ENCODE measurements at regions not wholly inside any gene's neighbourhood (a gene's known extent, or its start where the extent isn't known, plus 50 kb on each side); places are given as distances from the start of the nearest gene placed in this dataset.

DNA sequence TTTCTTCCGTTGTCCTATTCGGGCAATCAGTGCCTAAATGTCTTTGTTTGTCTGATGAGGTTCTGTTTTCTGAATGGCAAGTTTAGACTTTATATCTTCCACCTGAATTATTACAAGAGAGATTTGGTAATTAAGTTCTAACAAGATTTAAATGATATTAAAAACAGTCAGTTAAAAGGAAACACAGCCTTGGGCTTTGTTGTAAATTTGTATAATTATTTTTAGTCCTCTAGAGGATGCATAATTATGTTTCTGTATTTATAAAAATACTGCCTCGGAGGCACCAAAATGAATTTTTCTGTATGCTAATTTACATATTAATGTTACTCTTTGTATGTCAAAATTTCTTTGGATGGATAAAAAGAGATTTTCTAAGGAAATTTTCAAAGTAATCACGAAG is 136.7 kb downstream of the CDCA7 start:
- WGBS, 2 donors (ENCODE audit: low coverage in 1 of 2), result 84 to 87% methylated on average over 4 of the region's 4 CpGs
- Histone ChIP-seq H3K27ac (no peak overlapping the region), H3K4me3 (no peak overlapping the region), H3K4me1 (no peaks in the 10 kb centered on the region), H3K36me3 (no peaks in the 10 kb centered on the region), H3K9me3 (no peaks in the 10 kb centered on the region), H3K27me3 (no peaks in the 10 kb centered on the region)
- intact Hi-C loops (cut with DNase I; ENCODE audit: low total_unique reads) (no loop called here), in situ Hi-C loops (cut with MboI; ENCODE audit: low pct_ligation_motif_present in 1 of 4, low pct_unique_long_range_greater_than_20kb in 1 of 4, low sequenced_read_pairs in 3 of 4) (no loop called here)
- DNase-seq, result no peak
- TF ChIP-seq EP300 (IDR thresholded peaks at IDR 0.05; ENCODE audit: low read depth) (no peak), POLR2A (IDR thresholded peaks at IDR 0.05) (no peak), POLR2AphosphoS5 (IDR thresholded peaks at IDR 0.05) (no peak)
- TF ChIP-seq, protein P1, sequence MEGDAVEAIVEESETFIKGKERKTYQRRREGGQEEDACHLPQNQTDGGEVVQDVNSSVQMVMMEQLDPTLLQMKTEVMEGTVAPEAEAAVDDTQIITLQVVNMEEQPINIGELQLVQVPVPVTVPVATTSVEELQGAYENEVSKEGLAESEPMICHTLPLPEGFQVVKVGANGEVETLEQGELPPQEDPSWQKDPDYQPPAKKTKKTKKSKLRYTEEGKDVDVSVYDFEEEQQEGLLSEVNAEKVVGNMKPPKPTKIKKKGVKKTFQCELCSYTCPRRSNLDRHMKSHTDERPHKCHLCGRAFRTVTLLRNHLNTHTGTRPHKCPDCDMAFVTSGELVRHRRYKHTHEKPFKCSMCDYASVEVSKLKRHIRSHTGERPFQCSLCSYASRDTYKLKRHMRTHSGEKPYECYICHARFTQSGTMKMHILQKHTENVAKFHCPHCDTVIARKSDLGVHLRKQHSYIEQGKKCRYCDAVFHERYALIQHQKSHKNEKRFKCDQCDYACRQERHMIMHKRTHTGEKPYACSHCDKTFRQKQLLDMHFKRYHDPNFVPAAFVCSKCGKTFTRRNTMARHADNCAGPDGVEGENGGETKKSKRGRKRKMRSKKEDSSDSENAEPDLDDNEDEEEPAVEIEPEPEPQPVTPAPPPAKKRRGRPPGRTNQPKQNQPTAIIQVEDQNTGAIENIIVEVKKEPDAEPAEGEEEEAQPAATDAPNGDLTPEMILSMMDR (IDR thresholded peaks at IDR 0.05), result no peak

- no peak for TF ChIP-seq POLR2A (IDR thresholded peaks at IDR 0.05)
- TF ChIP-seq EP300 (IDR thresholded peaks at IDR 0.05; ENCODE audit: low read depth), result no peak
- no peak for TF ChIP-seq POLR2AphosphoS5 (IDR thresholded peaks at IDR 0.05)
- TF ChIP-seq, protein P1 (IDR thresholded peaks at IDR 0.05), result no peak
- H3K27me3 ChIP-seq, result no peaks in the 10 kb centered on the region
- no peaks in the 10 kb centered on the region for H3K36me3 ChIP-seq
- no peak for DNase-seq
- 94 to 96% methylated on average over 2 of the region's 2 CpGs for WGBS, 2 donors (ENCODE audit: low coverage in 1 of 2)
- no peaks in the 10 kb centered on the region for H3K9me3 ChIP-seq
- no peaks in the 10 kb centered on the region for H3K4me1 ChIP-seq
- in situ Hi-C loops (cut with MboI; ENCODE audit: low pct_ligation_motif_present in 1 of 4, low pct_unique_long_range_greater_than_20kb in 1 of 4, low sequenced_read_pairs in 3 of 4) (no loop called here), intact Hi-C loops (cut with DNase I; ENCODE audit: low total_unique reads) (no loop called here)
- H3K4me3 ChIP-seq, result no peak overlapping the region
- no peak overlapping the region for H3K27ac ChIP-seq
These were observed 139.2 kb downstream of the CDCA7 start for GRCh38 chr2:173493874-173494273.

- no peak for DNase-seq
- H3K27ac ChIP-seq, result no peak overlapping the region
- no peak overlapping the region for H3K4me3 ChIP-seq
- H3K4me1 ChIP-seq, result no peaks in the 10 kb centered on the region
- TF ChIP-seq POLR2AphosphoS5 (IDR thresholded peaks at IDR 0.05), result no peak
- TF ChIP-seq, protein P1 (IDR thresholded peaks at IDR 0.05), result no peak
- no peak for TF ChIP-seq EP300 (IDR thresholded peaks at IDR 0.05; ENCODE audit: low read depth)
- H3K27me3 ChIP-seq, result no peaks in the 10 kb centered on the region
- intact Hi-C loops (cut with DNase I; ENCODE audit: low total_unique reads) (no loop called here), in situ Hi-C loops (cut with MboI; ENCODE audit: low pct_ligation_motif_present in 1 of 4, low pct_unique_long_range_greater_than_20kb in 1 of 4, low sequenced_read_pairs in 3 of 4) (no loop called here)
- H3K9me3 ChIP-seq, result peaks cover 0 to 10% of the 10 kb centered on the region in 2 donors
- H3K36me3 ChIP-seq, result no peaks in the 10 kb centered on the region
- WGBS, 2 donors (ENCODE audit: low coverage in 1 of 2), result 42 to 59% methylated on average over 3 of the region's 3 CpGs
These were observed 142.1 kb downstream of the CDCA7 start for GRCh38 chr2:173496746-173497145.

GRCh38 chr2:173500953-173501352 is 146.3 kb downstream of the CDCA7 start:
- Histone ChIP-seq H3K4me3 (no peak overlapping the region), H3K27ac (no peak overlapping the region), H3K36me3 (no peaks in the 10 kb centered on the region), H3K27me3 (no peaks in the 10 kb centered on the region), H3K9me3 (peaks cover 0 to 10% of the 10 kb centered on the region in 2 donors), H3K4me1 (no peaks in the 10 kb centered on the region)
- TF ChIP-seq, protein P1 (IDR thresholded peaks at IDR 0.05), result no peak
- no peak for TF ChIP-seq POLR2A (IDR thresholded peaks at IDR 0.05)
- no peak for TF ChIP-seq EP300 (IDR thresholded peaks at IDR 0.05; ENCODE audit: low read depth)
- no peak for TF ChIP-seq POLR2AphosphoS5 (IDR thresholded peaks at IDR 0.05)
- 82 to 90% methylated on average over 1 of the region's 1 CpG for WGBS, 2 donors (ENCODE audit: low coverage in 1 of 2)
- DNase-seq, result no peak
- in situ Hi-C loops (cut with MboI; ENCODE audit: low pct_ligation_motif_present in 1 of 4, low pct_unique_long_range_greater_than_20kb in 1 of 4, low sequenced_read_pairs in 3 of 4), result no loop called here
- intact Hi-C loops (cut with DNase I; ENCODE audit: low total_unique reads), result no loop called here

Measured in transverse colon (tissue), 4 donors.